ENCODE measurements at regions not wholly inside any gene's neighbourhood (a gene's known extent, or its start where the extent isn't known, plus 50 kb on each side); places are given as distances from the start of the nearest gene placed in this dataset.

DNA sequence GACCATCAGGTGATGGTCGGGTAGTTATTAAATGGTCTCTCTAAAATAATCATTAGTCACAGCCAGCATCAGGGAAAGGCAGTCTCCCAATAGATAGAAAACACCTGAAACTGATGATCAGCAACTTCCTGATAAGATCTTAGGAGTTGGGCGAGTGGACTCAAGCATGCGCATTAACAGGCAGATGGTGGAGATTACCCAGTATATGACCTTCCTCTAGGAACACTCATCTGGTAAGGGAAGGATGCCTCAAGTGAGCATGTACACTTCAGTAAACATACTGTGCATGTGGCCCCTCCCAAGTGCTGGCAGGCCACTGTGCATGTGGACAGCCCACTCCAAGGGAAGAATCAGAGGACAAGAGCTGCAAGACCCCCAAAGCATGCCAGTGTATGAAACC, 105.9 kb downstream of the ABCC12 start:
- DNase-seq (ENCODE audit: low spot score in 2 of 2, unreplicated experiment in 2 of 2): no peak
- TF ChIP-seq, protein P1, sequence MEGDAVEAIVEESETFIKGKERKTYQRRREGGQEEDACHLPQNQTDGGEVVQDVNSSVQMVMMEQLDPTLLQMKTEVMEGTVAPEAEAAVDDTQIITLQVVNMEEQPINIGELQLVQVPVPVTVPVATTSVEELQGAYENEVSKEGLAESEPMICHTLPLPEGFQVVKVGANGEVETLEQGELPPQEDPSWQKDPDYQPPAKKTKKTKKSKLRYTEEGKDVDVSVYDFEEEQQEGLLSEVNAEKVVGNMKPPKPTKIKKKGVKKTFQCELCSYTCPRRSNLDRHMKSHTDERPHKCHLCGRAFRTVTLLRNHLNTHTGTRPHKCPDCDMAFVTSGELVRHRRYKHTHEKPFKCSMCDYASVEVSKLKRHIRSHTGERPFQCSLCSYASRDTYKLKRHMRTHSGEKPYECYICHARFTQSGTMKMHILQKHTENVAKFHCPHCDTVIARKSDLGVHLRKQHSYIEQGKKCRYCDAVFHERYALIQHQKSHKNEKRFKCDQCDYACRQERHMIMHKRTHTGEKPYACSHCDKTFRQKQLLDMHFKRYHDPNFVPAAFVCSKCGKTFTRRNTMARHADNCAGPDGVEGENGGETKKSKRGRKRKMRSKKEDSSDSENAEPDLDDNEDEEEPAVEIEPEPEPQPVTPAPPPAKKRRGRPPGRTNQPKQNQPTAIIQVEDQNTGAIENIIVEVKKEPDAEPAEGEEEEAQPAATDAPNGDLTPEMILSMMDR (IDR thresholded peaks at IDR 0.05; ENCODE audit: unreplicated experiment): no peak
- Mint-ChIP-seq H3K27me3 (ENCODE audit: low read depth) (peaks cover 22% of the 10 kb centered on the region), H3K9me3 (no peaks in the 10 kb centered on the region), H3K27ac (no peak overlapping the region), H3K36me3 (no peaks in the 10 kb centered on the region), H3K4me3 (no peak overlapping the region), H3K4me1 (peaks cover 25% of the 10 kb centered on the region)

DNA sequence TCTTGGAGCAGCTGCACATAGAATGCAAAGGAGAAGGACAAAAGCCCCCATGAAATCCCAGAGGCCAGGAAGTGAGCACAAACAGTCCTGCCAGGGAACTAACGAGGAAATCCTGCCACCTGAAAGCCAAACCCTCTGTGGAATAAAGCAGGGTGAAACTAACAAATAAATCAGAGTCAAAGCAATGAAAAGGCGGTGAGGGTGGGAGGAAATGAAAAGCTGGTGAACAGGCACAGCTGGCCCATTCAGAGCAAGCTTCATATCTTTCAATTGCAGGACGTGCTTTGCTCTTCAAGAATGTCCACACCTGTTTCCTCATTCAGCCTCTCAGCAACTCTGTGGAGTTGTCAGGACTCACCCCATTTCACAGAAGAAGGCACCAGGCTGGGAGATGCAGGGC, 108.1 kb downstream of the ABCC12 start:
- DNase-seq (ENCODE audit: low spot score in 2 of 2, unreplicated experiment in 2 of 2): no peak
- H3K27ac Mint-ChIP-seq: no peak overlapping the region
- H3K4me3 Mint-ChIP-seq: no peak overlapping the region
- no peaks in the 10 kb centered on the region for H3K36me3 Mint-ChIP-seq
- TF ChIP-seq, protein P1 (IDR thresholded peaks at IDR 0.05; ENCODE audit: unreplicated experiment): no peak
- H3K9me3 Mint-ChIP-seq: no peaks in the 10 kb centered on the region
- peaks cover 22% of the 10 kb centered on the region for H3K27me3 Mint-ChIP-seq (ENCODE audit: low read depth)
- H3K4me1 Mint-ChIP-seq: peaks cover 15% of the 10 kb centered on the region

DNA sequence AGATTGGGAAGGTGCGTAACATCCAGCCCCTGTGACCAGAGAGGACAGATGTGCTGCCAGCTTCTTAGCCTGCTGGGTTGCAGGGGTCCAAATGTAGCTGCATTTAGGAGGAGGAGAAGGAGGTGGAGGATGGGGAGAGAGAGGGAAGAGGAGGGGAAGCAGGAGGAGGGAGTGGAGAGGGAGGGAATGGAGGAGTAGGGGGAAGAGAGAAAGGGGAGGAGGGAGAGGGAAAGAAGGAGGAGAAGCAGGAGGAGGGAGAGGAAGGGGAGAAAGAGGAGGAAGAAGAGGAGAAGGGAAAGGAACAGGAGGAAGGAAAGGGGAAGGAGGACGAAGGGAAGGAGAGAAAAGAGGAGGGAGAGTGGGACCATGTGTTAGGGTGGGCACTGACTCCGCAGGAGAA, 108.6 kb downstream of the ABCC12 start:
- TF ChIP-seq, protein P1 (IDR thresholded peaks at IDR 0.05; ENCODE audit: unreplicated experiment): no peak
- Mint-ChIP-seq H3K4me1 (peaks cover 10% of the 10 kb centered on the region), H3K9me3 (no peaks in the 10 kb centered on the region), H3K27ac (no peak overlapping the region), H3K4me3 (no peak overlapping the region), H3K27me3 (ENCODE audit: low read depth) (peaks cover 22% of the 10 kb centered on the region), H3K36me3 (no peaks in the 10 kb centered on the region)
- no peak for DNase-seq (ENCODE audit: low spot score in 2 of 2, unreplicated experiment in 2 of 2)

DNA sequence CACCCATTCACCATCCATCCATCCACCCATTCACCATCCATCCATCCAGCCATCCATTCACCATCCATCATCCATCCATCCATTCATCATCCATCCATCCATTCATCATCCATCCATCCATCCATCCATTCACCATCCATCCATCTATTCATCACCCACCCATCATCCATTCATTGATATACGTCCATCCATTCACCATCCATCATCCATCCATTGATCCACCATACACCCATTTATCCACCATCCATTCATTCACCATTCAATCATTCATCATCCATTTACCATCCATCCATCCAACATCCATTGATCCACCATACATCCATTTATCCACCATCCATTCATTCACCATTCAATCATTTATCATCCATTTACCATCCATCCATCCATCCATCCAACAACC, 111.7 kb downstream of the ABCC12 start:
- no peaks in the 10 kb centered on the region for H3K9me3 Mint-ChIP-seq
- H3K36me3 Mint-ChIP-seq: no peaks in the 10 kb centered on the region
- H3K4me1 Mint-ChIP-seq: peaks cover 7% of the 10 kb centered on the region
- H3K27me3 Mint-ChIP-seq (ENCODE audit: low read depth): peaks cover 30% of the 10 kb centered on the region
- no peak for DNase-seq (ENCODE audit: low spot score in 2 of 2, unreplicated experiment in 2 of 2)
- H3K27ac Mint-ChIP-seq: no peak overlapping the region
- H3K4me3 Mint-ChIP-seq: no peak overlapping the region
- TF ChIP-seq, protein P1 (IDR thresholded peaks at IDR 0.05; ENCODE audit: unreplicated experiment): no peak

DNA sequence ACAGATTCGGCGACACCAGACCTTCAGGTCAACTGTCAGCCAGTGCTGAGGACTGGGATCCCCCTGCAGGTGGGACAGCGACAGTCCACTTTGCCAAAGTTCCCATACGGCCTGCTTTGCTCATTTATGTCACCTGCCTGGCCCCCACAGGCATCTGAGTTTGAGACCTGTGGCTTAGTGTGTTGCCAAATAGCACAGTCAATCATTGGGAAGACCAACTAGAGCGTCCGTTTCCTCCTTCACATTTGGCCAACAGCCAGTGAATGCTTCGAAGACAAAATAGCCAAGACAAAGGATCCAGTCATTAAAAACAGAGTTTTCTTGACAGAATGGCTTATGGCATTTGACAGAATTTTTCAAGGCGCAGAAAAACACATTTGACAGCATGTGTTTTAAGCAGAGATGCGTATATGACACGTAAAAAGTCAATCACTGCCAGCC, 113.8 kb downstream of the ABCC12 start:
- H3K27me3 Mint-ChIP-seq (ENCODE audit: low read depth): peaks cover 21% of the 10 kb centered on the region
- H3K9me3 Mint-ChIP-seq: no peaks in the 10 kb centered on the region
- H3K36me3 Mint-ChIP-seq: no peaks in the 10 kb centered on the region
- no peak for DNase-seq (ENCODE audit: low spot score in 2 of 2, unreplicated experiment in 2 of 2)
- TF ChIP-seq, protein P1 (IDR thresholded peaks at IDR 0.05; ENCODE audit: unreplicated experiment): peak; percentile 37
- no peak overlapping the region for H3K4me3 Mint-ChIP-seq
- H3K27ac Mint-ChIP-seq: no peak overlapping the region
- peaks cover 7% of the 10 kb centered on the region for H3K4me1 Mint-ChIP-seq

DNA sequence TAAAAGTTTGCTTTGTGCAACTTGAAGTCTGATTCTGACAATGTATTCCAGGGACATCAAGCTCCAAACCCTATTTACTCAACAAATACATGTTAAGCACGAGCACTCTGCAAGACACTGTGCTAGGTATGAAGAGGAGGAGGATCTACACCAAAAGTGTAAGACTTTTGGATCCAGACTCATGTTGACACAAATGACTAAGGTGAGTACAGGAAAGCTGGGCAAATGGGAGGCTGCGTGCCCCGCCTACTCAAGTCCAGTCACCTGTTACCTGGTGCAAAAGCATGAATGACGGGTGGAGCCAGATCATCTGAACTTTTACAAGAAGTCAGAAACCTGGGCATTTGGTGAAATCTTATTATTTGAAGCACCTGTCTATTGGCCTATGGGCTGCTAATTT, 120.7 kb downstream of the ABCC12 start:
- TF ChIP-seq, protein P1 (IDR thresholded peaks at IDR 0.05; ENCODE audit: unreplicated experiment): no peak
- Mint-ChIP-seq H3K4me3 (no peak overlapping the region), H3K9me3 (no peaks in the 10 kb centered on the region)

More for the DNA sequence above, 120.7 kb downstream of the ABCC12 start:
- no peaks in the 10 kb centered on the region for H3K36me3 Mint-ChIP-seq
- H3K27me3 Mint-ChIP-seq (ENCODE audit: low read depth): peaks cover 17% of the 10 kb centered on the region
- DNase-seq (ENCODE audit: low spot score in 2 of 2, unreplicated experiment in 2 of 2): no peak
- H3K4me1 Mint-ChIP-seq: no peaks in the 10 kb centered on the region
- no peak overlapping the region for H3K27ac Mint-ChIP-seq
